Panc1 (cell line): ENCODE measurements at regions not wholly inside any gene's neighbourhood (a gene's known extent, or its start where the extent isn't known, plus 50 kb on each side); places are given as distances from the start of the nearest gene placed in this dataset.

ENCODE experiments used
- POLR2AphosphoS5 ChIP-seq: IDR thresholded peaks from 2 replicates; pipeline ENCODE4 v1.6.1; 2012; ENCODE audit warnings: mild to moderate bottlenecking, low read depth, low read length, moderate library complexity
- TF ChIP-seq, protein P1 (sequence below): fragments of 450-650 bp; IDR thresholded peaks from 2 replicates; pipeline ENCODE4 v1.5.1; 2017; ENCODE audit warnings: mild to moderate bottlenecking
- TF ChIP-seq, protein P2 (sequence below), 2 experiments: IDR thresholded peaks; 2 replicates each; pipeline ENCODE4 v1.6.1; 2011 to 2012; ENCODE audit warnings: low read depth in 2 of 2, control low read depth in 1 of 2, low read length in 1 of 2, mild to moderate bottlenecking in 1 of 2, moderate library complexity in 1 of 2; ENCODE audit not compliant: insufficient read depth in 1 of 2

DNA sequence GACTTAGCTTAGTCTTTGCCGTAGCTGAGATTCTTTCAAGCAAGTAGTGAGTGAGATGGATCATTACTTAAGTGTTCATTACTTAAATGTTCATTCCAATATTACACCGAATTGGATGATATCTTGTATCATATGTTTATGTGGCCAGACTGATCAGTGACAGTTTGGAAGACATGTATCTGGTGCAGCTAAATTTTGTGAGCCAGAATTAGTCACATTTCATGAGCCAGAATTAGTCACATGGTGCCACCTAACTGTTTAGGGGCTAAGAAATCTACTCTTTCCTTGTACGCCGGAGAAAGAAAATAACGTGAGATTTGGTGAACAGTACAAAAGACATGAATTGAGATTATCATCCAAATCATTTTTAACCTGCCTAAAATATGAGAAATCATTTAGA, 355.6 kb downstream of the USP25 start:
- TF ChIP-seq, protein P1, sequence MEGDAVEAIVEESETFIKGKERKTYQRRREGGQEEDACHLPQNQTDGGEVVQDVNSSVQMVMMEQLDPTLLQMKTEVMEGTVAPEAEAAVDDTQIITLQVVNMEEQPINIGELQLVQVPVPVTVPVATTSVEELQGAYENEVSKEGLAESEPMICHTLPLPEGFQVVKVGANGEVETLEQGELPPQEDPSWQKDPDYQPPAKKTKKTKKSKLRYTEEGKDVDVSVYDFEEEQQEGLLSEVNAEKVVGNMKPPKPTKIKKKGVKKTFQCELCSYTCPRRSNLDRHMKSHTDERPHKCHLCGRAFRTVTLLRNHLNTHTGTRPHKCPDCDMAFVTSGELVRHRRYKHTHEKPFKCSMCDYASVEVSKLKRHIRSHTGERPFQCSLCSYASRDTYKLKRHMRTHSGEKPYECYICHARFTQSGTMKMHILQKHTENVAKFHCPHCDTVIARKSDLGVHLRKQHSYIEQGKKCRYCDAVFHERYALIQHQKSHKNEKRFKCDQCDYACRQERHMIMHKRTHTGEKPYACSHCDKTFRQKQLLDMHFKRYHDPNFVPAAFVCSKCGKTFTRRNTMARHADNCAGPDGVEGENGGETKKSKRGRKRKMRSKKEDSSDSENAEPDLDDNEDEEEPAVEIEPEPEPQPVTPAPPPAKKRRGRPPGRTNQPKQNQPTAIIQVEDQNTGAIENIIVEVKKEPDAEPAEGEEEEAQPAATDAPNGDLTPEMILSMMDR = no peak
- TF ChIP-seq, protein P2, sequence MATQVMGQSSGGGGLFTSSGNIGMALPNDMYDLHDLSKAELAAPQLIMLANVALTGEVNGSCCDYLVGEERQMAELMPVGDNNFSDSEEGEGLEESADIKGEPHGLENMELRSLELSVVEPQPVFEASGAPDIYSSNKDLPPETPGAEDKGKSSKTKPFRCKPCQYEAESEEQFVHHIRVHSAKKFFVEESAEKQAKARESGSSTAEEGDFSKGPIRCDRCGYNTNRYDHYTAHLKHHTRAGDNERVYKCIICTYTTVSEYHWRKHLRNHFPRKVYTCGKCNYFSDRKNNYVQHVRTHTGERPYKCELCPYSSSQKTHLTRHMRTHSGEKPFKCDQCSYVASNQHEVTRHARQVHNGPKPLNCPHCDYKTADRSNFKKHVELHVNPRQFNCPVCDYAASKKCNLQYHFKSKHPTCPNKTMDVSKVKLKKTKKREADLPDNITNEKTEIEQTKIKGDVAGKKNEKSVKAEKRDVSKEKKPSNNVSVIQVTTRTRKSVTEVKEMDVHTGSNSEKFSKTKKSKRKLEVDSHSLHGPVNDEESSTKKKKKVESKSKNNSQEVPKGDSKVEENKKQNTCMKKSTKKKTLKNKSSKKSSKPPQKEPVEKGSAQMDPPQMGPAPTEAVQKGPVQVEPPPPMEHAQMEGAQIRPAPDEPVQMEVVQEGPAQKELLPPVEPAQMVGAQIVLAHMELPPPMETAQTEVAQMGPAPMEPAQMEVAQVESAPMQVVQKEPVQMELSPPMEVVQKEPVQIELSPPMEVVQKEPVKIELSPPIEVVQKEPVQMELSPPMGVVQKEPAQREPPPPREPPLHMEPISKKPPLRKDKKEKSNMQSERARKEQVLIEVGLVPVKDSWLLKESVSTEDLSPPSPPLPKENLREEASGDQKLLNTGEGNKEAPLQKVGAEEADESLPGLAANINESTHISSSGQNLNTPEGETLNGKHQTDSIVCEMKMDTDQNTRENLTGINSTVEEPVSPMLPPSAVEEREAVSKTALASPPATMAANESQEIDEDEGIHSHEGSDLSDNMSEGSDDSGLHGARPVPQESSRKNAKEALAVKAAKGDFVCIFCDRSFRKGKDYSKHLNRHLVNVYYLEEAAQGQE (IDR thresholded peaks at IDR 0.05; ENCODE audit: insufficient read depth in 1 of 2, low read depth in 2 of 2, low read length in 1 of 2) = no peak
- no peak for TF ChIP-seq POLR2AphosphoS5
